ENCODE measurements at regions not wholly inside any gene's neighbourhood (a gene's known extent, or its start where the extent isn't known, plus 50 kb on each side); places are given as distances from the start of the nearest gene placed in this dataset.

GRCh38 chr13:66087269-66087710 is 1142.8 kb downstream of the PCDH9 start:
- no peak for TF ChIP-seq CTCF (IDR thresholded peaks at IDR 0.05; ENCODE audit: low read depth, low read length, poor library complexity, severe bottlenecking)
- no peak for TF ChIP-seq EZH2phosphoT487 (IDR thresholded peaks at IDR 0.05; ENCODE audit: borderline replicate concordance, low read length)
